ENCODE measurements at regions not wholly inside any gene's neighbourhood (a gene's known extent, or its start where the extent isn't known, plus 50 kb on each side); places are given as distances from the start of the nearest gene placed in this dataset.

GRCh38 chr16:79497606-79498350 lies 102.8 kb downstream of the MAF start:
- no peak for DNase-seq (ENCODE audit: low spot score)

DNA sequence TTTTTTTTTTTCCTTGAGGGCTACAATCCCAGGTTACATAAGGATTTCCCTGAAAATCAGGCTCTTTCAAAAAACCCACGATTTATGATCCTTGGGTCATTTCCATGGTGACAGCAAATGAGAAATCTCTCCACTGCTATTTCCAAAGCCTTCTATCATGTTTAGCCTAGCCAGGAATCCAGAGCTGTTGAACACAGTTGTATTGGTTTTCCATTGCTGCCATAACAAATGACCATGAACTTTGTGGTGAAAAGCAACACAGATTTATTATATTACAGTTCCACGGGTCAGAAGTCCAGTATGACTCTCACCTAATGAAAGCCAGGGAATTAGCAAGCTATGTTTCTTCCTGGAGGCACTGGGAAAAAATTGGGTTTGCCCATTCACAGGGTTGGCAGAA lies 106.6 kb downstream of the MAF start:
- DNase-seq (ENCODE audit: low spot score), result no peak

DNA sequence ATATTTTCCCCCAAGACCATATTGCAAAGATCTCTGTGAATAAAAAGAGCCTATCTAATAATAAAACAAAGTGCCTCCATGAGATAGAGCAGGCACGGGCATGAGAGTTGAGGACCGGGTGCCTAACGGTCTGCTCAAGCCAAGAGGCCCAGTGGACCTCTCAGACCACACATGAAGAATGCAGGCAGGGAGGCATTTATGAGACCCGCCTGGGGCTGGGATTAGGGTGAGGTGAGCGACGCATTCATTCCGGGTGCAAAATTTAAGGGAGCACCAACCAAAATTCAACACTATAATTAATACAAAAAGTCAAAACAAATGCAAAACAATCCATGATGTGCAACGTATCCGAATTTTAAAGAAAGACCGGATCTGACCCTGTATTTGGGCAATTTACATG lies 108.5 kb downstream of the MAF start:
- no peak for DNase-seq (ENCODE audit: low spot score)

- DNase-seq (ENCODE audit: low spot score), result no peak
Observed at GRCh38 chr16:79485020-79485419, 115.5 kb downstream of the MAF start.

GRCh38 chr16:79484237-79484636 lies 116.3 kb downstream of the MAF start:
- DNase-seq (ENCODE audit: low spot score), result peak; percentile 1

DNA sequence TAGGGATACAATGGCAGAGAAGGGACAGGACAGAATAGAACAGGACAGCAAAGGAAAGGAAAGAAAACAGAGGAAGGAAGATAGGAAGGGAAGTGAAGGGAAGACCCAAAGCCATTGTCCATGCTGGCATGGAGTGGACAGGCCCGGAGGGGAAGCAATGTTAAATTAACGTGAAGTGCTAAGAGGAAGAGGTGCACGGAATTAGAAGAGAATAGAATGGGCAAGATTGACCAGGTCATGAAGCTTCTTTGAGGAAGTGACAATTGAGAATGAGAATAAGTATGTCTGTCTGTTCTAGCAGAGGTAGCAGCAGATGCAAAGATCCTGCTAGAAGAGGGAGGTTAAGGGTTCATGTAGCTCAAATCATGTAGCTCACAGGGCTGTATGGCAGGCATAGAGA lies 117.2 kb downstream of the MAF start:
- no peak for DNase-seq (ENCODE audit: low spot score)

DNA sequence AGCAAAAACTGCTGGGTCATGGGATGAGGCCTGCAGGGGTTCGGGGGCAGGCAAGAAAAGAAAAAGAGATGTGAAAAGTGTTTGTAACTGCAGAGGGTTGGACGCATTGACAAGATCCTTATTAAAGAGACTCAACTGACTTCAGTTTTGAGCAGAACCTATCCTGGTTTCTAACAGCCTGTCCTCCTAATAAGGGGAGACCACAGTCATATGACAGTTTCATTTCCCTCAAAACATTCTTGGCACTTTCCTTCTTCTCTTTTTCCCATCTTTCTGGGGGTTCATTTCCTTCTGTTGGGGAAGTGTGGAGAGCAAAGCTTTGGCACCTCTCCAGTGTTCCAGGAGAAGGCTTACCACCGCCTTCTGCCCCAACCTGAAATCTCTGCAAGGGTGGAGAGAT lies 118.5 kb downstream of the MAF start:
- DNase-seq (ENCODE audit: low spot score), result no peak

GRCh38 chr16:79480929-79481328 lies 119.6 kb downstream of the MAF start:
- DNase-seq (ENCODE audit: low spot score), result no peak

- no peak for DNase-seq (ENCODE audit: low spot score)
Observed at GRCh38 chr16:79480056-79480455, 120.5 kb downstream of the MAF start.

- no peak for DNase-seq (ENCODE audit: low spot score)
Observed at GRCh38 chr16:79476580-79476979, 124.0 kb downstream of the MAF start.

GRCh38 chr16:79475841-79476240 lies 124.7 kb downstream of the MAF start:
- DNase-seq (ENCODE audit: low spot score), result no peak

DNA sequence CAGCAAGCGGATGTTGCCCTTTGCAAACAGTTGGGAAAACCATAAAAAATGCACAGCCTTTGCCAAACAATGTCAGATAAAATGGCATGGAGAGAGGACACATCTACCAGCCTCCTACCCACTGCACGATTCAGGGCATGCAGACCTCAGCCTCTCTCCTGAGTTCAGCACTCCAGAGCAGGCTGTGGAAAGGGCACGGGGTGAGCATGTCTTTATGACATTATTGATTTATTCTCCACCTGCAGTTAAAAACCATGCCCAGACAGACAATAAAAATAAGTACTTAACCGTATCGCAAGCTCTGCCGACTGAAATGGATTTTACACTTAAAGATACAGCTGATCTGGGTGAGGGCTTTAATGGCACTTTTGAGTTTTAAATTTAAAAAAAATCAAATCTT lies 127.1 kb downstream of the MAF start:
- DNase-seq (ENCODE audit: low spot score), result no peak

- DNase-seq (ENCODE audit: low spot score), result no peak
Observed at GRCh38 chr16:79472426-79472825, 128.1 kb downstream of the MAF start.

- DNase-seq (ENCODE audit: low spot score), result no peak
Observed at GRCh38 chr16:79469999-79470398, 130.5 kb downstream of the MAF start.

GRCh38 chr16:79468631-79469030 lies 131.9 kb downstream of the MAF start:
- no peak for DNase-seq (ENCODE audit: low spot score)

DNA sequence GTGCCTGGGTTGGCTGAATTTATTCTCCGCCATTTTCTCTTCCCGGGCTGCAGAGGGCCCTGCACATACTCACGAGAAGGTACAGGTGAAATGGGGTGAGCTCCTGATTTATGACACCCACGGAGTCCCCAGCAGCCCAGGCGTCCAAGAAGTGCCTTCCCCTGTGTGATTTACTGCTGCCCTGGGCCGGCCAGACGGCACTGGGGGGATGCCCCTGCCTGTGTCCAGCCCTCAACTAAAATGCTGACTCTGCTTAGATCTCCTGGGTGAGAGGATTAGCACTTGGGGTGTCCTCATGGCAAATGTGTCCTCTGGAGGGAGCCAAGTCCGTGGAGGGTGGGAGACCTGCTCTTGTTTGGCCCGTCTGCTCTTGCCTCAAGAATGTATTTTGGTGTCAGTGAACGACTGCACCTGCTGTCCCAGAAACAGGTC lies 132.4 kb downstream of the MAF start:
- DNase-seq (ENCODE audit: low spot score), result no peak

DNA sequence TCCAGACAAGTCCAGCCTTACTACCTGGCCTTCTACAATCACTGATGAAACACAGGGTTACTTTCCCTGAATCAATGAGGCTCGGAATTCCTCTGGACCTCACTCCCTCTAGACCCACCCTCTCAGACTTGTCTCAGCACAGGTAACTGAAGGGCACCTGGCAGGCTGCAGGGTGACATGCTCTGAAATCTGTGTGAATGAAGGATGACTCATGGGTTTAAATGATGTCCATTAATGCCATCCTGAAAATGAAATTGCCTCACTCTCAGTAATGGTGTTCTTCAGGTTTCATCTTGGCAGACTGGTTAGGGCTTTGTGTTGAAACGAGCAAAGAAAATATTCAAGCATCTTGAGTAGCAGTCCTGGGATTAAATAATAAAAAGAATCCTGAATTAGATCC lies 134.4 kb downstream of the MAF start:
- DNase-seq (ENCODE audit: low spot score), result no peak

- no peak for DNase-seq (ENCODE audit: low spot score)
Observed at GRCh38 chr16:79463841-79464240, 136.7 kb downstream of the MAF start.

GRCh38 chr16:79456036-79456435 lies 144.5 kb downstream of the MAF start:
- DNase-seq (ENCODE audit: low spot score), result no peak

DNA sequence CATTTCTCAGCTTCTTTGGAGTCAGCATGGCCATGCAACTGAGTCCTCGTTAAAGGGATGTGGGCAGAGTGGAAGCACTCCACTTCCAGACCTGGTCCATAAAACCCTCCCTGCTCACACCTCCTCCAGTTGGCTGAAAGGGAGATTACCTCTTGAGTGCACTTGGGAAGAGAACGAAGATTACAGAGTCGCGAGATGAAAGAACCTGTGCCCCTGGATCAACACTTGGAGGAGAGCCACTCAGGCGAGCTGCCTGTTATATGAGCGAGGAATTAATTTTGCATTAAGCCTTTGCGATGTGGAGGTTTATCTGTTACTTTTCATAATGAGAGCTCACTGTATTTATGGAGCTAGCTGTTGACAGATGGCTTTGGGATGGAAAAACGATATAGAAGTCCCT lies 147.9 kb downstream of the MAF start:
- no peak for DNase-seq (ENCODE audit: low spot score)

DNA sequence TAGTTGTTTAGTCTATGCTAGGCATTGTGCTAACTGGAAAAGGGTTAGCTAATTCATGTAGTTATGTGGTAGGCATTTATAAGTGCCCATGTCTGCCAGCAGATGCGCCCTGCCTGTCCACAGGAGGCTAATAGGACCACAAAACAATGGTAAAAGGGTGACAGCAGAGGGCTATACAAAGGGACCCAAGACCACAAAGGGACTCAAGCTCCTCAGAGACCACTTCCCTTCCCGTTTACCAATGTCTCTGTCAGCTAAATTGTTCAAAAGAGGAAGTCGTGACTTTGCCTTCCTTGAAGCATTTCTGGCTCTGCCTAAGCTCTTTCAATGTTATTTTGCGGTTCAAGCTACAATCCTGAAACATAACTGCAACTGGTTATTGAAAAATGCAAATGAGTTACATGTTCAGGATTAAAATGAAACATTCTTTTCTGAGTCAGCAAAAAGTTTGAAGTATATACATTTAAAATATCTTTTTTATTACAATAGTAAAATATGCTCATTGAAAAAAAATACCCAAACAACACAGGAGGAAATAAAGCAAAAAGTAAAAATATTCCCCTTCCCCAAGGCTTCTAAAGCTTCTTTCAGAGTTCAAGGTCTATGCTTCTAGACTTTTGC lies 149.2 kb downstream of the MAF start:
- no peak for DNase-seq (ENCODE audit: low spot score)

DNA sequence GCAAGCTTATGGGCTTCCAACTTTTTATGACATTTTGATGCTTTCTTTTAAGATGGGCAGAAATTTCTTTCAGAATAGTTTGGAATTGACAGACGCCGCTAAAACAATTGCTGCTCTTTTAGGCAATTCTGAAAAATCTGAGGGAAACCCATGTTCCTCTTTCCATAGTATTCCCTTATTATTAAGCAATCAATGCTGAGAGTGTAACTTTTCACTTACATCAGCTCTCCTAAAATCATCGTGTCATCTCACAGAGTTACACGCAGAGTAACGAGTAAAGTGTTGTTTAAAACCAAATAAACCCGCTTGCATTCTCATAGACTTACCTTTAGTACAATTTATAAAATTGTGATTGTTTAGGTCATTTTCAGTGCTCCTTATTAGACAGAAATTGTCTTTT lies 150.6 kb downstream of the MAF start:
- no peak for DNase-seq (ENCODE audit: low spot score)

- no peak for DNase-seq (ENCODE audit: low spot score)
Observed at GRCh38 chr16:79449067-79449769, 151.3 kb downstream of the MAF start.
